Hippocampal formation (tissue), 2 donors: ENCODE measurements at regions not wholly inside any gene's neighbourhood (a gene's known extent, or its start where the extent isn't known, plus 50 kb on each side); places are given as distances from the start of the nearest gene placed in this dataset.

Experiments used
- DNase-seq, 2 donors: peaks; one replicate each; lab custom pipeline; 2025; lab: John Stamatoyannopoulos, UW

GRCh38 chr9:117486426-117486825, 71.6 kb upstream of the ASTN2 start:
- no peak for DNase-seq

- DNase-seq: no peak
Measured at GRCh38 chr9:117485176-117485575, 70.3 kb upstream of the ASTN2 start.

GRCh38 chr9:117480729-117481128, 65.9 kb upstream of the ASTN2 start:
- no peak for DNase-seq

- DNase-seq: no peak
Measured at GRCh38 chr9:117480253-117480652, 65.4 kb upstream of the ASTN2 start.

GRCh38 chr9:117473293-117473692, 58.4 kb upstream of the ASTN2 start:
- DNase-seq: no peak

- DNase-seq: no peak
Measured at GRCh38 chr9:117470902-117471301, 56.0 kb upstream of the ASTN2 start.

GRCh38 chr9:117470455-117470854, 55.6 kb upstream of the ASTN2 start:
- no peak for DNase-seq

- no peak for DNase-seq
Measured at GRCh38 chr9:117466111-117466510, 51.3 kb upstream of the ASTN2 start.

GRCh38 chr9:117465706-117466105, 50.8 kb upstream of the ASTN2 start:
- no peak for DNase-seq

- DNase-seq: peak; percentile 86 to 93
Measured at GRCh38 chr9:117464941-117465616, 50.2 kb upstream of the ASTN2 start.
